RPMI7951 (cell line): ENCODE measurements at regions not wholly inside any gene's neighbourhood (a gene's known extent, or its start where the extent isn't known, plus 50 kb on each side); places are given as distances from the start of the nearest gene placed in this dataset.
A peak's percentile ranks its signal among the peaks of the same experiment; 100 is the strongest.

Experiments
- DNase-seq: peaks from one replicate; pipeline ENCODE4 v3.0.0-alpha.2; 2012; ENCODE audit warnings: low read depth

GRCh38 chrX:151796576-151796975 is 62.0 kb downstream of the CNGA2 start:
- no peak for DNase-seq

- DNase-seq, result peak; percentile 15
These were observed 67.4 kb downstream of the CNGA2 start for GRCh38 chrX:151801980-151802379.

GRCh38 chrX:151806967-151807540 is 72.5 kb downstream of the CNGA2 start:
- no peak for DNase-seq

- no peak for DNase-seq
These were observed 78.1 kb downstream of the CNGA2 start for GRCh38 chrX:151812661-151813060.

GRCh38 chrX:151814767-151815166 is 80.2 kb downstream of the CNGA2 start:
- DNase-seq, result no peak

GRCh38 chrX:151815398-151815797 is 80.9 kb downstream of the CNGA2 start:
- DNase-seq, result no peak

GRCh38 chrX:151816934-151817333 is 82.4 kb downstream of the CNGA2 start:
- no peak for DNase-seq

- DNase-seq, result no peak
These were observed 84.3 kb downstream of the CNGA2 start for GRCh38 chrX:151818828-151819227.

- DNase-seq, result no peak
These were observed 86.7 kb downstream of the CNGA2 start for GRCh38 chrX:151821226-151821625.

- DNase-seq, result no peak
These were observed 87.7 kb upstream of the MAGEA4 start for GRCh38 chrX:151825007-151825406.

GRCh38 chrX:151825925-151826485 is 86.7 kb upstream of the MAGEA4 start:
- DNase-seq, result peak; percentile 88

GRCh38 chrX:151828439-151829080 is 84.1 kb upstream of the MAGEA4 start:
- no peak for DNase-seq

GRCh38 chrX:151830911-151831310 is 81.8 kb upstream of the MAGEA4 start:
- DNase-seq, result peak; percentile 9

GRCh38 chrX:151852294-151852693 is 60.4 kb upstream of the MAGEA4 start:
- DNase-seq, result peak; percentile 22

- DNase-seq, result no peak
These were observed 57.8 kb upstream of the MAGEA4 start for GRCh38 chrX:151854726-151855495.

- DNase-seq, result no peak
These were observed 53.2 kb upstream of the MAGEA4 start for GRCh38 chrX:151859481-151859880.

GRCh38 chrX:151860827-151861226 is 51.9 kb upstream of the MAGEA4 start:
- DNase-seq, result no peak
